Spleen (tissue), 11 donors: ENCODE measurements at regions not wholly inside any gene's neighbourhood (a gene's known extent, or its start where the extent isn't known, plus 50 kb on each side); places are given as distances from the start of the nearest gene placed in this dataset.

ENCODE experiments used
- DNase-seq: peaks from one replicate; pipeline ENCODE4 v3.0.0-alpha.2; 2020
- H3K27ac ChIP-seq, 8 donors: fragments of 200-600 bp; sonication (generic) in 7 of 8; 1 replicate in 4 of 8; 2 replicates in 4 of 8; pipeline versions ENCODE4 v1.5.0 to v1.8.0; 2016 to 2021; ENCODE audit warnings: inconsistent platforms in 4 of 8, mild to moderate bottlenecking in 4 of 8, moderate library complexity in 1 of 8
- H3K27me3 ChIP-seq, 7 donors: fragments of 200-600 bp; sonication (generic) in 6 of 7; replicated peaks in 1 of 7; 1 replicate in 4 of 7; 2 replicates in 3 of 7; pipeline versions ENCODE4 v1.5.0 to v1.8.0; 2016 to 2021; ENCODE audit warnings: inconsistent platforms in 3 of 7, mild to moderate bottlenecking in 1 of 7
- H3K36me3 ChIP-seq, 6 donors: fragments of 200-600 bp; sonication (generic) in 5 of 6; 1 replicate in 4 of 6; 2 replicates in 2 of 6; pipeline versions ENCODE4 v1.5.0 to v1.8.0; 2016 to 2021; ENCODE audit warnings: inconsistent platforms in 2 of 6
- H3K4me1 ChIP-seq, 6 donors: fragments of 200-600 bp; sonication (generic) in 5 of 6; 1 replicate in 3 of 6; 2 replicates in 3 of 6; pipeline versions ENCODE4 v1.5.0 to v1.8.0; 2016 to 2021; ENCODE audit warnings: inconsistent platforms in 3 of 6
- H3K4me3 ChIP-seq, 8 donors: fragments of 200-600 bp; sonication (generic) in 7 of 8; 1 replicate in 4 of 8; 2 replicates in 4 of 8; pipeline versions ENCODE4 v1.5.0 to v1.8.0; 2016 to 2021; ENCODE audit warnings: inconsistent platforms in 4 of 8, mild to moderate bottlenecking in 4 of 8, moderate library complexity in 2 of 8
- H3K9me3 ChIP-seq, 8 donors: fragments of 200-600 bp; sonication (generic) in 7 of 8; 1 replicate in 4 of 8; 2 replicates in 4 of 8; pipeline versions ENCODE4 v1.5.0 to v1.8.0; 2016 to 2021; ENCODE audit warnings: inconsistent platforms in 4 of 8
- CTCF ChIP-seq, 11 experiments: fragments of 200-600 bp in 7 of 11; fragments of 450-650 bp in 4 of 11; sonication (generic) in 4 of 11; IDR thresholded peaks in 8 of 11; conservative IDR thresholded peaks in 3 of 11; 1 replicate in 7 of 11; 2 replicates in 4 of 11; pipeline versions ENCODE4 v1.4.0 to v1.8.0; 2016 to 2021; ENCODE audit warnings: antibody characterized with exemption in 11 of 11, inconsistent platforms in 4 of 11, mild to moderate bottlenecking in 1 of 11
- POLR2A ChIP-seq, 3 donors: fragments of 450-650 bp; IDR thresholded peaks; one replicate each; pipeline ENCODE4 v1.5.1; 2017; ENCODE audit warnings: antibody characterized with exemption in 3 of 3, mild to moderate bottlenecking in 1 of 3
- POLR2AphosphoS5 ChIP-seq, 3 donors: sonication (generic); formaldehyde crosslinking; IDR thresholded peaks; one replicate each; pipeline ENCODE4 v1.5.1; 2017; ENCODE audit warnings: antibody characterized with exemption in 3 of 3
- WGBS, 5 donors: extraction: QIAGEN DNeasy Blood & Tissue Kit in 3 of 5; methylation state at CpG; one replicate each; pipeline versions ENCODE4 v1.1.5 to v1.1.7; 2013 to 2018; 5-methylcytosine and 5-hydroxymethylcytosine counted together
- intact Hi-C: fragments of 100-400 bp; cut with DNase I; formaldehyde crosslinking; loops from one replicate; pipeline ENCODE4 v1.15.0; 2023; ENCODE audit warnings: low total_unique reads
- donor health status: healthy with polysubstance abuse.
- donor health status: DM: no; HTN: no; CAD: no; lungs with moderate emphysema.
- donor health status: DM: no; HTN: no; CAD: no.
- donor health status: Bipolar disorder and iron deficiency.
- donor health status: healthy.
- donor health status: DM: no; HTN: no; CAD: no.
- donor health status: DM: yes; HTN: yes; CAD: no.

- H3K4me1 ChIP-seq: no peaks in the 10 kb centered on the region
- WGBS, 5 donors: 50 to 71% (median 53%) methylated on average over 7 of the region's 7 CpGs
- intact Hi-C loops: no loop called here
- H3K9me3 ChIP-seq: peaks cover 0 to 33% (median 15%) of the 10 kb centered on the region in 8 donors
- TF ChIP-seq POLR2A (IDR thresholded peaks at IDR 0.05): no peak
- no peak for TF ChIP-seq POLR2AphosphoS5 (IDR thresholded peaks at IDR 0.05)
- no peak for TF ChIP-seq CTCF (IDR thresholded peaks at IDR 0.05 in 8 of 11, conservative IDR thresholded peaks at IDR 0.05 in 3 of 11)
- H3K27ac ChIP-seq: no peak overlapping the region
- H3K27me3 ChIP-seq: peaks cover 0 to 3% (median 0%) of the 10 kb centered on the region in 7 donors
- no peaks in the 10 kb centered on the region for H3K36me3 ChIP-seq
- no peak overlapping the region for H3K4me3 ChIP-seq
- no peak for DNase-seq
Measured at GRCh38 chr10:131668903-131669302, 231.9 kb upstream of the PPP2R2D start.

- H3K4me3 ChIP-seq: no peak overlapping the region
- no peak for TF ChIP-seq POLR2A (IDR thresholded peaks at IDR 0.05)
- no peak for TF ChIP-seq POLR2AphosphoS5 (IDR thresholded peaks at IDR 0.05)
- no peak for TF ChIP-seq CTCF (IDR thresholded peaks at IDR 0.05 in 8 of 11, conservative IDR thresholded peaks at IDR 0.05 in 3 of 11)
- no peak overlapping the region for H3K27ac ChIP-seq
- no peak for DNase-seq
- H3K9me3 ChIP-seq: peaks cover 0 to 35% (median 15%) of the 10 kb centered on the region in 8 donors
- intact Hi-C loops: no loop called here
- WGBS, 5 donors: 73 to 98% (median 91%) methylated on average over 1 of the region's 1 CpG
- H3K27me3 ChIP-seq: peaks cover 0 to 3% (median 0%) of the 10 kb centered on the region in 7 donors
- no peaks in the 10 kb centered on the region for H3K4me1 ChIP-seq
- no peaks in the 10 kb centered on the region for H3K36me3 ChIP-seq
Measured at GRCh38 chr10:131669838-131670237, 231.0 kb upstream of the PPP2R2D start.

- Histone ChIP-seq H3K9me3 (peaks cover 0 to 35% (median 15%) of the 10 kb centered on the region in 8 donors), H3K4me1 (no peaks in the 10 kb centered on the region), H3K27ac (no peak overlapping the region), H3K4me3 (no peak overlapping the region), H3K36me3 (no peaks in the 10 kb centered on the region), H3K27me3 (peaks cover 0 to 3% (median 0%) of the 10 kb centered on the region in 7 donors)
- intact Hi-C loops: no loop called here
- TF ChIP-seq CTCF (IDR thresholded peaks at IDR 0.05 in 8 of 11, conservative IDR thresholded peaks at IDR 0.05 in 3 of 11) (no peak), POLR2A (IDR thresholded peaks at IDR 0.05) (no peak)
- DNase-seq: peak; percentile 14
- WGBS, 5 donors: 66 to 74% (median 67%) methylated on average over 3 to 5 of the region's 5 CpGs
Measured at GRCh38 chr10:131670341-131670740, 230.5 kb upstream of the PPP2R2D start.

- intact Hi-C loops: no loop called here
- H3K4me1 ChIP-seq: no peaks in the 10 kb centered on the region
- H3K27ac ChIP-seq: no peak overlapping the region
- no peak for TF ChIP-seq CTCF (IDR thresholded peaks at IDR 0.05 in 8 of 11, conservative IDR thresholded peaks at IDR 0.05 in 3 of 11)
- TF ChIP-seq POLR2AphosphoS5 (IDR thresholded peaks at IDR 0.05): no peak
- no peak for TF ChIP-seq POLR2A (IDR thresholded peaks at IDR 0.05)
- peaks cover 0 to 24% (median 0%) of the 10 kb centered on the region in 7 donors for H3K27me3 ChIP-seq
- peak; percentile 37 for DNase-seq
- 76 to 91% (median 85%) methylated on average over 7 of the region's 7 CpGs for WGBS, 5 donors
- H3K36me3 ChIP-seq: no peaks in the 10 kb centered on the region
- H3K4me3 ChIP-seq: no peak overlapping the region
- peaks cover 0 to 35% (median 15%) of the 10 kb centered on the region in 8 donors for H3K9me3 ChIP-seq
Measured at GRCh38 chr10:131673396-131673795, 227.4 kb upstream of the PPP2R2D start.
